ENCODE measurements at regions not wholly inside any gene's neighbourhood (a gene's known extent, or its start where the extent isn't known, plus 50 kb on each side); places are given as distances from the start of the nearest gene placed in this dataset.

DNA sequence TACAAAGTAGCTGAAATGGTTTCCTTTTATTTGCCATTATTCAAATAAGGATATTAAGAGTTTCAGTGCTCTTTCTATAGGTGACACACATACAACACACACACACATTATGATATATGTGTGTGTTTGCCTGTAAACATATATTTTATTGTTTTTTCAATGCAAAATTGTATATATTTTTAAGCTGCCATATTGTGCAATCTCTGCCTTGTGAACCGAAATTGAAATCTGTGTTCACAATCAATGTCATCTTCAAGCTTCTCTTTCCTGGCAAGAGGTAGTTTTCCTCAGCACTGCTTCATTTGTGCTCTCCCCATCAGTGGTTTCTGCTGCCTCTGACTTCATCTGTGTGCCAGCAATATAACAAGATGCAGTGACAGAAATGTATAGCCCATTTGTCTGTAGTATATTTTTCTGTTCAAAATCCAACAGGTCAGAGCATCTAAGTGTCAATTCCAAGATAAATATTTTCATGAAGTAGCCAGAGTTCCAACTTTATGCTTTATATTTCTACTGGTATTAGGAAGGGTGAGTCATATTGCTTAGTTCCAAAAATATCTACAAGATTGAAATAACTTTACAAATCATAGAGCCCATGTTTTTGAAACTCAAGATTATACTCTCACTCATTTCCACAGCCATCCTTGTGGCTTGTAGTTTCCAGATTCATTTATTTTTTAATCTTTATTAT is 1704.8 kb upstream of the CDH9 start:
- TF ChIP-seq, protein P1, sequence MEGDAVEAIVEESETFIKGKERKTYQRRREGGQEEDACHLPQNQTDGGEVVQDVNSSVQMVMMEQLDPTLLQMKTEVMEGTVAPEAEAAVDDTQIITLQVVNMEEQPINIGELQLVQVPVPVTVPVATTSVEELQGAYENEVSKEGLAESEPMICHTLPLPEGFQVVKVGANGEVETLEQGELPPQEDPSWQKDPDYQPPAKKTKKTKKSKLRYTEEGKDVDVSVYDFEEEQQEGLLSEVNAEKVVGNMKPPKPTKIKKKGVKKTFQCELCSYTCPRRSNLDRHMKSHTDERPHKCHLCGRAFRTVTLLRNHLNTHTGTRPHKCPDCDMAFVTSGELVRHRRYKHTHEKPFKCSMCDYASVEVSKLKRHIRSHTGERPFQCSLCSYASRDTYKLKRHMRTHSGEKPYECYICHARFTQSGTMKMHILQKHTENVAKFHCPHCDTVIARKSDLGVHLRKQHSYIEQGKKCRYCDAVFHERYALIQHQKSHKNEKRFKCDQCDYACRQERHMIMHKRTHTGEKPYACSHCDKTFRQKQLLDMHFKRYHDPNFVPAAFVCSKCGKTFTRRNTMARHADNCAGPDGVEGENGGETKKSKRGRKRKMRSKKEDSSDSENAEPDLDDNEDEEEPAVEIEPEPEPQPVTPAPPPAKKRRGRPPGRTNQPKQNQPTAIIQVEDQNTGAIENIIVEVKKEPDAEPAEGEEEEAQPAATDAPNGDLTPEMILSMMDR (IDR thresholded peaks at IDR 0.05; ENCODE audit: low read depth, low read length) = no peak
- TF ChIP-seq, protein P2, sequence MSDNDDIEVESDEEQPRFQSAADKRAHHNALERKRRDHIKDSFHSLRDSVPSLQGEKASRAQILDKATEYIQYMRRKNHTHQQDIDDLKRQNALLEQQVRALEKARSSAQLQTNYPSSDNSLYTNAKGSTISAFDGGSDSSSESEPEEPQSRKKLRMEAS (IDR thresholded peaks at IDR 0.05; ENCODE audit: low read depth, low read length) = no peak
